ENCODE measurements at regions not wholly inside any gene's neighbourhood (a gene's known extent, or its start where the extent isn't known, plus 50 kb on each side); places are given as distances from the start of the nearest gene placed in this dataset.

DNA sequence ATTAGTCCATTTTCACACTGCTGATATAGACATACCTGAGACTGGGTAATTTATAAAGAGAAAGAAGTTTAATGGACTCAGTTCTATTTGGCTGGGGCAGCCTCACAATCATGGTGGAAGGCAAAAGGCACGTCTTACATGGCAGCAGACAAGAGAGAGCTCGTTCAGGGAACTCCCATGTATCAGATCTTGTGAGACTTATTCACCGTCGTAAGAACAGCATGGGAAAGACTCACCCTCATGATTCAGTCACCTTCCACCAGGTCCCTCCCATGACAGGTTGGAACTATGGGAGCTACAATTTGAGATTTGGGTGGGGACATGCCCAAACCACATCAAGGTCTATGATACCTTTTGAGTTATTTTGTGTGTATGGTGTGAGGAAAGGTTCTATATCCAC is 66.9 kb downstream of the METRNL start:
- ChIA-PET POLR2A (no interaction called here), CTCF (no interaction called here)
- peaks cover 4% of the 10 kb centered on the region for H3K27me3 Mint-ChIP-seq
- H3K4me1 ChIP-seq (ENCODE audit: insufficient read depth, low read length): no peaks in the 10 kb centered on the region
- H3K36me3 ChIP-seq (ENCODE audit: insufficient read depth, low read length): no peaks in the 10 kb centered on the region
- DNase-seq (no peak), ATAC-seq (ENCODE audit: poor library complexity) (no peak)
- H3K36me3 Mint-ChIP-seq (ENCODE audit: low read depth): no peaks in the 10 kb centered on the region
- H3K4me3 Mint-ChIP-seq: no peak overlapping the region
- H3K9me3 ChIP-seq (ENCODE audit: control insufficient read depth in 1 of 2, insufficient read depth in 1 of 2, low read length in 2 of 2): no peaks in the 10 kb centered on the region
- H3K9me3 Mint-ChIP-seq: peaks cover 4% of the 10 kb centered on the region
- peaks cover 3 to 4% of the 10 kb centered on the region in 2 experiments for H3K27me3 ChIP-seq (ENCODE audit: control insufficient read depth in 1 of 2, insufficient read depth in 2 of 2, low read length in 2 of 2)
- H3K27ac Mint-ChIP-seq: no peak overlapping the region
- intact Hi-C loops (cut with DNase I, micrococcal nuclease): no loop called here
- TF ChIP-seq CTCF (IDR thresholded peaks at IDR 0.05): no peak
- no peak overlapping the region for H3K27ac ChIP-seq (ENCODE audit: low read depth in 1 of 2, low read length in 2 of 2)
- H3K4me1 Mint-ChIP-seq (ENCODE audit: low read depth): no peaks in the 10 kb centered on the region
- H3K4me3 ChIP-seq (ENCODE audit: low read length): no peak overlapping the region

- Histone ChIP-seq H3K36me3 (ENCODE audit: insufficient read depth, low read length) (no peaks in the 10 kb centered on the region), H3K27ac (ENCODE audit: low read depth in 1 of 2, low read length in 2 of 2) (no peak overlapping the region), H3K4me1 (ENCODE audit: insufficient read depth, low read length) (no peaks in the 10 kb centered on the region), H3K4me3 (ENCODE audit: low read length) (no peak overlapping the region), H3K9me3 (ENCODE audit: control insufficient read depth in 1 of 2, insufficient read depth in 1 of 2, low read length in 2 of 2) (no peaks in the 10 kb centered on the region), H3K27me3 (ENCODE audit: control insufficient read depth in 1 of 2, insufficient read depth in 2 of 2, low read length in 2 of 2) (peaks cover 3 to 4% of the 10 kb centered on the region in 2 experiments)
- no peaks in the 10 kb centered on the region for H3K4me1 Mint-ChIP-seq (ENCODE audit: low read depth)
- TF ChIP-seq CTCF (IDR thresholded peaks at IDR 0.05): no peak
- ATAC-seq (ENCODE audit: poor library complexity) (no peak), DNase-seq (no peak)
- no peak overlapping the region for H3K4me3 Mint-ChIP-seq
- ChIA-PET POLR2A (no interaction called here), CTCF (no interaction called here)
- intact Hi-C loops (cut with DNase I, micrococcal nuclease): no loop called here
- peaks cover under 1% of the 10 kb centered on the region for H3K9me3 Mint-ChIP-seq
- H3K27ac Mint-ChIP-seq: no peak overlapping the region
- peaks cover 4% of the 10 kb centered on the region for H3K27me3 Mint-ChIP-seq
- H3K36me3 Mint-ChIP-seq (ENCODE audit: low read depth): no peaks in the 10 kb centered on the region
Observed at GRCh38 chr17:83147280-83147679, 67.9 kb downstream of the METRNL start.

DNA sequence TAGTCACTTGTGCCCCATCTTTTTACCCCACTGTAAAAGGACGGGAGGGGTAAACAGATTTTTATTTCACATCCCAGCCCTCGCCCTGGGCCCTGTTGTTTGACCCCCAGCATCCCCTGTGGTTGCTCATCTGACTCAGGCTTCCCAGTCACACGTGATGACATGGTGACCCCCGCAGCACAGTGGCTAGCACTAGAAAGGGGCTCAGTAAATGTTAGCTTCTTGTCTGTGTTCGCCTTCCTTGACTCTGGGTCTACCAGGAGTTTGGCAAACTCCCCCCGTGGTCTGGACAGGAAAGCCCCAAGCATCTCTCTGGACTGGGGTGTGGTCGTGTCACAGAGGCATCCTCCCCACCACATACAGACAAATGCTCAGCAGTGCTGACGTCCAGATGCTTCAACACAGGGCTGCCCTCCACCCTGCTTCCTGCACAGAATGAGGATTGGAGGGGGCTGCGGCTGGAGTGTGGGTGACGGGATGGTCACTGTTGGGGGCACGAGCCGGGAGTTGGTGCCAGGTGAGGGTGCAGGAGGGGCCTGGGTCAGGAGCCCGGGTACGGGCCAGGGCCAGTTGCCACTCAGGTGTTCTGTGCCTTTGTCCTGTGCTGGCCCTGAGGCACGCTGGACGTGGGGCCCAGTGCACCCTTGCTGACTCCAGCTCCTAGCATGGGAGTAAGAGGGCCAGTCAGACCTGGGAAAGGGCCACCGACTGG is 69.1 kb downstream of the METRNL start:
- Histone ChIP-seq H3K4me1 (ENCODE audit: insufficient read depth, low read length) (no peaks in the 10 kb centered on the region), H3K9me3 (ENCODE audit: control insufficient read depth in 1 of 2, insufficient read depth in 1 of 2, low read length in 2 of 2) (no peaks in the 10 kb centered on the region), H3K4me3 (ENCODE audit: low read length) (no peak overlapping the region), H3K36me3 (ENCODE audit: insufficient read depth, low read length) (no peaks in the 10 kb centered on the region), H3K27me3 (ENCODE audit: control insufficient read depth in 1 of 2, insufficient read depth in 2 of 2, low read length in 2 of 2) (peaks cover 3 to 4% of the 10 kb centered on the region in 2 experiments), H3K27ac (ENCODE audit: low read depth in 1 of 2, low read length in 2 of 2) (no peak overlapping the region)
- Mint-ChIP-seq H3K36me3 (ENCODE audit: low read depth) (no peaks in the 10 kb centered on the region), H3K27me3 (peaks cover 4% of the 10 kb centered on the region), H3K4me3 (no peak overlapping the region), H3K4me1 (ENCODE audit: low read depth) (no peaks in the 10 kb centered on the region), H3K27ac (no peak overlapping the region), H3K9me3 (no peaks in the 10 kb centered on the region)
- TF ChIP-seq CTCF (IDR thresholded peaks at IDR 0.05): no peak
- intact Hi-C loops (cut with DNase I, micrococcal nuclease): no loop called here
- DNase-seq (no peak), ATAC-seq (ENCODE audit: poor library complexity) (no peak)
- CTCF ChIA-PET: no interaction called here
- POLR2A ChIA-PET: no interaction called here

Data from CD4-positive, alpha-beta T cell (primary cell).